ENCODE measurements at regions not wholly inside any gene's neighbourhood (a gene's known extent, or its start where the extent isn't known, plus 50 kb on each side); places are given as distances from the start of the nearest gene placed in this dataset.

GRCh38 chr6:100176311-100176950, 182.4 kb upstream of the MCHR2 start:
- DNase-seq = peak; percentile 76

GRCh38 chr6:100175814-100176310, 181.8 kb upstream of the MCHR2 start:
- peak; percentile 92 for DNase-seq

GRCh38 chr6:100173211-100173610, 179.2 kb upstream of the MCHR2 start:
- DNase-seq = no peak

- no peak for DNase-seq
Measured at GRCh38 chr6:100172322-100172713, 178.3 kb upstream of the MCHR2 start.

GRCh38 chr6:100171533-100172321, 177.7 kb upstream of the MCHR2 start:
- DNase-seq = peak; percentile 17

- no peak for DNase-seq
Measured at GRCh38 chr6:100168148-100168547, 174.1 kb upstream of the MCHR2 start.

GRCh38 chr6:100167585-100167984, 173.6 kb upstream of the MCHR2 start:
- no peak for DNase-seq

GRCh38 chr6:100166956-100167355, 172.9 kb upstream of the MCHR2 start:
- DNase-seq = no peak

- no peak for DNase-seq
Measured at GRCh38 chr6:100165442-100165841, 171.4 kb upstream of the MCHR2 start.

GRCh38 chr6:100163035-100163434, 169.0 kb upstream of the MCHR2 start:
- no peak for DNase-seq

- DNase-seq = no peak
Measured at GRCh38 chr6:100161782-100162365, 167.9 kb upstream of the MCHR2 start.

- no peak for DNase-seq
Measured at GRCh38 chr6:100160930-100161329, 166.9 kb upstream of the MCHR2 start.

GRCh38 chr6:100155141-100155540, 161.1 kb upstream of the MCHR2 start:
- DNase-seq = no peak

- no peak for DNase-seq
Measured at GRCh38 chr6:100153636-100154275, 159.7 kb upstream of the MCHR2 start.

- DNase-seq = no peak
Measured at GRCh38 chr6:100152201-100152600, 158.2 kb upstream of the MCHR2 start.

- DNase-seq = no peak
Measured at GRCh38 chr6:100144991-100145390, 151.0 kb upstream of the MCHR2 start.

- DNase-seq = no peak
Measured at GRCh38 chr6:100138346-100139022, 144.5 kb upstream of the MCHR2 start.

GRCh38 chr6:100137759-100138158, 143.7 kb upstream of the MCHR2 start:
- no peak for DNase-seq

- no peak for DNase-seq
Measured at GRCh38 chr6:100136590-100136989, 142.6 kb upstream of the MCHR2 start.

GRCh38 chr6:100135977-100136376, 142.0 kb upstream of the MCHR2 start:
- DNase-seq = no peak

- DNase-seq = peak; percentile 54
Measured at GRCh38 chr6:100134703-100135102, 140.7 kb upstream of the MCHR2 start.

- no peak for DNase-seq
Measured at GRCh38 chr6:100134297-100134696, 140.3 kb upstream of the MCHR2 start.

- no peak for DNase-seq
Measured at GRCh38 chr6:100132005-100132404, 138.0 kb upstream of the MCHR2 start.

Data from EL (cell line).